K562 (cell line): ENCODE measurements at regions not wholly inside any gene's neighbourhood (a gene's known extent, or its start where the extent isn't known, plus 50 kb on each side); places are given as distances from the start of the nearest gene placed in this dataset.
"Not testable (repeated sequence)": the region's sequence is repeated elsewhere in the genome, so short reads cannot be mapped to it uniquely, and the experiment has no call there.

ENCODE experiments used
- CTCF ChIP-seq, 3 experiments: IDR thresholded peaks in 2 of 3; conservative IDR thresholded peaks in 1 of 3; 2 replicates each; pipeline ENCODE4 v1.5.1; 2011 to 2012; ENCODE audit warnings: low read length in 3 of 3, mild to moderate bottlenecking in 3 of 3, control low read depth in 2 of 3, improper control_type of control experiment in 1 of 3, inconsistent platforms in 1 of 3, low read depth in 1 of 3, mixed read lengths in 1 of 3, moderate library complexity in 1 of 3; ENCODE audit not compliant: insufficient read depth in 2 of 3
- PYGO2 ChIP-seq: fragments of 450-650 bp; IDR thresholded peaks from 2 replicates; pipeline ENCODE4 v1.6.1; 2016; ENCODE audit warnings: mild to moderate bottlenecking, missing genetic modification characterization, moderate library complexity, missing compliant biosample characterization
- SETDB1 ChIP-seq: IDR thresholded peaks from one replicate; pipeline ENCODE4 v1.6.1; 2012; ENCODE audit warnings: low read length, control low read depth, inconsistent platforms
- ZNF445 ChIP-seq: fragments of 250-450 bp; sonication (Bioruptor Pico); IDR thresholded peaks from 2 replicates; pipeline ENCODE4 v1.4.0; 2020; ENCODE audit warnings: low read depth, mild to moderate bottlenecking, moderate library complexity

GRCh38 chr4:148598418-148599207, 156.4 kb upstream of the NR3C2 start:
- TF ChIP-seq SETDB1; CTCF (IDR thresholded peaks at IDR 0.05 in 2 of 3, conservative IDR thresholded peaks at IDR 0.05 in 1 of 3; ENCODE audit: insufficient read depth in 2 of 3, low read depth in 1 of 3, low read length in 3 of 3); PYGO2; ZNF445 (CRISPR knock-in tag): not testable (repeated sequence)
